GM21526 (cell line): ENCODE measurements at regions not wholly inside any gene's neighbourhood (a gene's known extent, or its start where the extent isn't known, plus 50 kb on each side); places are given as distances from the start of the nearest gene placed in this dataset.
"Not testable (repeated sequence)": the region's sequence is repeated elsewhere in the genome, so short reads cannot be mapped to it uniquely, and the experiment has no call there.

Experiments used
- ATAC-seq: cut with Tn5 transposase; IDR thresholded peaks from one replicate; pipeline ENCODE4 v1.9.1; 2021; ENCODE audit warnings: moderate library complexity; ENCODE audit not compliant: unreplicated experiment, low FRiP score

DNA sequence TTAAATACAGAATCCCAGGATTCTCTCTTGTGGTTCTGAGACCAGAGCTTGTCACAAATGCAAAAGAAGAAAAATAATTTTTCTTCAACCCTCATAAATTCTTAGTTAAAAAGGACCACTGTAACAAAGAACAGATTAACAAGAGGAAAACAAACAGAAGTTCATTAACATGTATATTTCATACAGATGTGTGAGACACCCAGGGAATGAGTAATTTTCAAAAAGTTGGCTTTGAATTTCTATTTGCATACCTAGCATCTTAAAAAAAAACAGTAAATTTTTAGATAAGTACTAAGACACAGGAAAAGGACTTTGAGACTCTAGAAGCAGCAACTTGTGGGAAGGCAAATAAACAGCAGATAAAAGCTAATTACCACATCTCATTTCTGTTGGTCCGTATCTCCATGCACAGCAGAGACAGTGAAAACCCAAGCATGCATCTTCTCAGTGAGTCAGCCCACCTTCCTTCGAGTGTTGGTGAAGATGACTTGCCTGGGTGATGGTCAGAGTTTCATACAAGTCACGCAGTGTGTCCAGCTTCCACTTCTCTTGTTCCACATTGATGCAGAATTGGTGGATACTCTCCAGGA lies 399.9 kb upstream of the ADAMTS5 start:
- no peak for ATAC-seq

DNA sequence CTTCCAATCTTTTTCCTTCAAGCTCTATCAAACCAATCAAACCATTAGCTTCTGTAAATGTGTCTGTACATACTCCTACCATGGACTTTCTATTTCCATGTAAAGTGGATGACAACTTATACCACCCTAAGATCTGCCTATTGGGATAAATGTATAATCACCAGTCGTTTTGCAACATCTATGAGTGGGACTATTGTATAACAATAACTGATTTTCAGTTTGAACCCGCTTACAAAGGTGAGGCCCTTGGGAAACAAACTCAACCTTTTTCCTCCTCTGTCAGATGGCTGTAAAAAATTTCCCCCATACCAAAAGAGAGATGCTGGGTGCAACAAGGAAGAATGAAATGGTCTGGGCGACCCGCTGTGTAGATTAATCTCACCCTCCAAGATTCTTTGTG lies 399.1 kb upstream of the ADAMTS5 start:
- no peak for ATAC-seq

DNA sequence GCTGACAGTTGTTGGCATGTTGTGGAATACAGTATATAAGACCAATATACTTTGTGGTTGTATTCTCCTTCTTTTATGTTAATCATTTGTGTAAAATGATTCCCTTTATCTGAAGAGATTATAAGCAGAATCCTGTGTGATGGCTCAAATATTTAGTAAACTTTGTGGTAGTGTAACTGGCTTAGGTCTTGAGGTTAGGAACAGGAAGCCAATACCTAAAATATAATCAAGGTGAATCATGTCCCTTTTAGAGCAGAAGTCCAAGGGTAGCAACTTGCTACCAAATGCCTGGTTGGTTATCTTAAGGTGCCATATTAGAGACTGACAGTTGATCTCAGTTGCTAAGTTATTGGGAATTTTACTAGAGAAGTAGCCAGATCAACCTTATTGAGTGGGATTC lies 398.5 kb upstream of the ADAMTS5 start:
- no peak for ATAC-seq

DNA sequence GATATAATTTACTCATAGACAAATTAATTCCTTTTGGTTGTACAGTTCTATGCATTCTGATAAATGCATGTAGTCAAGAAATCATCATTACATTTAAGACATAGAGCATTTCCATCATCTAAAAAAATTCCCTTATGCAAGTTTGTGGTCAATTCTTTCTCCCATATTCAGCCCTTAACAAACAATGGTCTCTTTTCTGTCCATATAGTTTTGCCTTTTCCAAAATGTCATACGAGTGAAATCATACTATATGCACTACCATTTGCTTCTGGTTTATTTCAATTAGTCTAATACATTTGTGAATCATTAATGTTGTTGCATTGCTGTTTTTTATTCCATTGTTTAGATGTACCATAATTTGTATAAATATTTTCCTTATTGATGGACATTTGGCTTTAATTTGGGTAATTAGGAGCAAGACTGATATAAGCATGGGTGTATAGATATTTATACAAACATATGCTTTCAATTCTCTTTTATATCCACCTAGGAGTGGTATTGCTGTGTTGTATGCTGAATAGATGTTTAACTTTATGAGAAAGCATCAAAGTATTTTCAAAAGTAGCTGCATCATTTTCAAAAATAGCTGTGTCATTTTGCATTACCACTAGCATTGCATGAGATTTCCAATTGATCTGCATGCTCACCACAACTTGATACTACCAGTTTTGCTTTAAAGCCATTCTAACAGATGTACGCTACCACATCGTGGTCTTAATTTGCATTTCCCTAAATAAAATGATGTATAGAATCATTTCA lies 397.0 kb upstream of the ADAMTS5 start:
- ATAC-seq: no peak

DNA sequence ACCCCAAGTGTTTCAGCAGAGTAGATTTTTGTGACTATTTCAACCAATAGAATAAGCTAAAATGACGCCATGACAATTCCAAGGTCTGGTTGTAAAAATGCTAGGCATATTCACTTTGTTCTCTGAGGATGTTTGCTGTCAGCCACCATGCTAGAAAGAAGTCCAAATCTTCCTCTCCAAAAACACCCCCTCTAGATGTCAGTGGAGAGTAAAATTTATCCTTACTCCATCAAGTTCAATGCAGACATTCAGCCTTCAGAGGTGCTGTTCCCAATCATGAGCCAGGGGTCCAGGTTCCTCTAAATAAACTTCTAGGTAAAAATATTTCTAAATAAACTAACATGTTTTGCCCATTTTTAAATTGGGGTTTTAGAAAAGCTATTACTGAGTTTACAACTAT lies 395.4 kb upstream of the ADAMTS5 start:
- no peak for ATAC-seq

DNA sequence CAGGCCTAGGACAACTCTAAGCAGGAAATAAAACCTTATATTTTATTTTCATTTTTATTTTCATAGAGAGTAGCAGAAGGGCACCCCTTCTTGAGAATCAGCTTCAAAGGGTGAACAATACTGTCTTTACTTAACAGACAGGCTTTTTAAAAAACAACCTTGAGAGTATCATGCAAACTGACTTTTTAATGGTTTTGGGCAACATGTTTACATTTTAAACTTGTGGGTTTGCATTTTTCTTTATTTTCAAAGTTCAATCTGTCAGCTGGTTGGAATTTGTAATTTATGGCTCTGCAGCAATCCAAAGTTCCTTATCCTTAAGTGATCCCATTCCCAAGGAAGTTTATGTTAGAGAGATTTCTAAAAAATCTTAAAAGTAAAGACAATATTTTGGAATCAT lies 392.3 kb upstream of the ADAMTS5 start:
- no peak for ATAC-seq

DNA sequence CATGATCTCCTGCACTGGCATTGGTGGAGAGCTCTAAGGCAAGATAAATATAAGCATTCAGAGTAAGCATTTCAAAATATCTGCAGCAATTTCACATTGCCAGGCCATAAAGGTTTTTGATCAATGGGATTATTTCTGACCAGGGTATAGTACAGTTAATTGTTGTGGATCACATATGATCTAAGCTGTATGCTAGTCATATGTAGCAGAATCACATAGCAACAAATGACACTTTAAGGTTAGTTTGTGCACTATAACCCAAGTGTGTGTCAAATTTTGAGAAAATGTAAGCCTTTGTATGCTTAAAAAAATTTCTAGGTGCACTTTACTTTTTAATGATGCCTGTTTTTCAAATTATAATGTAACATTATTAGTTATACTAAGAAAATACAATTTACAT lies 386.0 kb upstream of the ADAMTS5 start:
- no peak for ATAC-seq

DNA sequence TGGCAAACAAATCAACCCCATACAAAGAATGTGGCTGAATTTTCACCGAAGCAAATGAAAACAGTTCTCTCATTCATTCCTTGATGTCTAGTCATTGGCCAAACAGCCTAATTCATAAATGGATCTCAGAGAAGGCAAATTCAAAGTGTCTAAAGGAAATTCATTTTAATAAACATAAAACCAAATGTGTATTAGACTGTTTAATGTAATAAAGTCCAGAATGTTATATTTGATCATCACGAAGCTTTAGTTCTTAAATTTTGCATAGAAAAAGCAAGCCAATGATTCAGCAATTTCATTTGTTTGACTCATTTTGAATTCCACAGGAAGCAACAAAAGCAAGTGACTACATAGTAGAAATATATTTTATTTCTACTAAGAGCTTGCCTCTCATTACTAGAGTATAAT lies 379.2 kb upstream of the ADAMTS5 start:
- ATAC-seq: no peak

DNA sequence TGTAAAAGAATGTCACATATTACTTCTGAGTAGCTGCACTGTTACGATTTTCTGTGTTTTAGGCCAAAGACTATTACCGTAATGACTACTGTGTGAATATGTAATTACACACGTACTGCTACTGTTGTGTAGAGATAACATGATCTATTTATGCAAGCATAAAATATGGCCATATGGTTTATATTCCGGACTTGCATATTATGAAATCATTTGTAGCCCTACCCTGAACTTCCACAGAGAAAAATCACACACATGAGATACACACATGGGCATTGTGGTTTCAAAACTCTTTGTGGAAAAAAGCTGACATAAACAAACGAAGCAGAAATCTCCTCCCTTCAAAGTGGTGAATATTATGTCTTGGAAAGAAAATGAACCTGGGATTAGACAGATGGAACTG lies 373.0 kb upstream of the ADAMTS5 start:
- ATAC-seq: no peak

DNA sequence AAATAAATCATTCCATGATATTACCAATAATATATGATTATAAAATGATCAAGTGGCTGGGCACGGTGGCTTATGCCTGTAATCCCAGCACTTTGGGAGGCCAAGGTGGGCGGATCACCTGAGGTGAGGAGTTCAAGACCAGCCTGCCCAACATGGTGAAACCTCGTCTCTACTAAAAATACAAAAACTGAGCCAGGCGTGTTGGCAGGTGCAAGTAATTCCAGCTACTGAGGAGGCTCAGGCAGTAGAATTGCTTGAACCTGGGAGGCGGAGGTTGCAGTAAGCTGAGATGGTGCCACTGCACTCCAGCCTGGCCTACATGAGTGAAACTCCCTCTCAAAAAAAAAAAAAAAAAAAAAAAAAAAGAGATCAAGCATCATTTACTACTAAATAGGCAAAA lies 371.1 kb upstream of the ADAMTS5 start:
- ATAC-seq: not testable (repeated sequence)

DNA sequence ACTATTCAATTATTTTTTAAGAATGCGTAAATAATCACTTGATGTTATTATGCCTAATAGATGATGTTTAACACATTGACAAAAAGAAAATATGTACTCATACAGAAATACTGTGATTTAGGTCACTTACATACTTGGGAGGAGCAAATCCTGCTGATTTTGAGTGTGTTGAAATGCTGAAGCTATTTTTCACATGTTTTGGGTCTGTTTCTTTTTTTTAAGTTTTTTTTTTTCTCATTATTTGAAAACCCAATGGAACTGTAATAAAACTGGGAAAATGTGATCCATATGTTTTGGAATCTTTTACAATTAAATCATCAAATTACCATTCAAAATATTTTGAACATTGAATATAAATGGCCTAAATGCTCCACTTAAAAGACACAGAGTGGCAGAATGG lies 366.2 kb upstream of the ADAMTS5 start:
- no peak for ATAC-seq

DNA sequence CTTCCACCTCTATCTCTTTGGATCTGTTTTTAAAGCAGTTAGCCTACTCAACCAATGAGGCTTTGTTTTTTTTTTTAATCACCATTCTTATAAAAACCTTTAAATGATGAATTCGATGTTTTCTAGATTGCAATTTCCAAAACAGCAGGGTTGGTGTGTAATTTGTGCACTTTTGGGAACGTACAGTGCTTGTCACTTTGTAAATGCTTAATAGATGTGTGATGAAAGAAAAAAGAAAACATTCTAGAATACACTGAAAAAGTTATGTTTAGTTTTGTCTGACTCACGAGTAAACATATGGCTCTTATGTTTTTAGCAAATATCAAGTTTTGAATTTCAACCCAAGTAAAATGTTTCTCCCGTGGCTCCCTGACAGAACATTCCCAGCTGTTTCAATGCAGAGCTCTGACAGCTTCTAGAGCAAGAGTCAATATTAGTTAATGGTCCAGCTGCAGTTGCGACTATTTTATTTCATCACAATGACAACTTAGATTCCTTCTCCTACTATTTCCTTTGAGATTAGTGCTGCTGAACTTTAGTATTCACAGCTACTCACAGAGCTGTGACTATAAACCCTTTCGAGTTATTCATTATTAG lies 362.5 kb upstream of the ADAMTS5 start:
- no peak for ATAC-seq

DNA sequence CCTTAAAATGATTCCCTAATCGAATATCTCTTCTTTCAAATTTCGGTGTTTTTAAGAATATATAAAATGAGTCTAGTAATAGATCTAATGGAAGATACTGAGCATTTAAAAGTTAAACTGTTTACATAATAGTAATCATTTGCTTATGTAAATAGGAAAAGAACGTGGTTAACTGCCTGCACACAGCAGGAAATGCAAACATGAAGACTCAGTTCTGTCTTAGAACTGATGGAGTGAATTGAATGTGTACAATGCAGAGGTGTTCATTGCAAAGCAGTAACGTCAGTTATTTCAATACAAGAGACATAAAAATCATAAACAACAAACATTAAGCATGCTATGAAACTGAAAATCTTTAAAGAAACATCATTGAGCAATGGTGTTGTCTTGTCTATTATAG lies 359.4 kb upstream of the ADAMTS5 start:
- ATAC-seq: no peak

DNA sequence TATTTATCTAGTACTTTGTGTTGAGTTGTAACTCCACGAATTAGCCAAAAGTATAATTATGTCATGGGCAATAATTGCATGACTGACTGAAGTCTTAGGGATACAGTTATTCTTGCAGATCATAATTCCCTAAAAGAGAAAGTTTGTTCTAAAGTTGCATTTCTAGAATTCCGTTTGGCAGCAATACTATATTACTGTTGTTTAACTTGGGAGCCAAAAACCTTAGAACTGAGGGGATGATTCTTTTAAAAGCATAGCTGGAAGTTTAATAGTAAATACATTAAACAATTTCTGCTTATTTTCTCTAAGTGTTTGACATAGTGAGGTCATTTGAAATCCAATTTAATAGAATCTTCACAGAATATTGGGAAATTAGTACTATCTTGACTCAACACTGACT lies 356.4 kb upstream of the ADAMTS5 start:
- no peak for ATAC-seq

DNA sequence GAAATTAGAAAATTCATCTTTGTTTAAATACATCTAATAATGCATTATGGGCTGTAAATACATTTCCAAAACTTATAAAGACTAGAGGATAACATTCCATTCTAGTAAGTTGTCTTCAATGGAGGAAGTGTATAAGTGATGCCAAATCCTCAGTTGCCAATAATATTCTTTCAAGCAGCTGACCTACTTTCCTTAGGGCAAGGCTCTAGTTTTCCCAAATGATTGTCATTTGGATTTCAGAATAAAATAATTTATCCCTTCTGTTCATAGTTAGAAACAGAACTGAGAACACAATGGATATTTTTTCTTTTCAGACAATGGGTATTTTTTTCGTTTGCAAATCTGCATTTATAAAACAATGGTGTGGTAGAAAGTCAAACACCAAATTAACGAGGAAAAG lies 354.9 kb upstream of the ADAMTS5 start:
- ATAC-seq: no peak

DNA sequence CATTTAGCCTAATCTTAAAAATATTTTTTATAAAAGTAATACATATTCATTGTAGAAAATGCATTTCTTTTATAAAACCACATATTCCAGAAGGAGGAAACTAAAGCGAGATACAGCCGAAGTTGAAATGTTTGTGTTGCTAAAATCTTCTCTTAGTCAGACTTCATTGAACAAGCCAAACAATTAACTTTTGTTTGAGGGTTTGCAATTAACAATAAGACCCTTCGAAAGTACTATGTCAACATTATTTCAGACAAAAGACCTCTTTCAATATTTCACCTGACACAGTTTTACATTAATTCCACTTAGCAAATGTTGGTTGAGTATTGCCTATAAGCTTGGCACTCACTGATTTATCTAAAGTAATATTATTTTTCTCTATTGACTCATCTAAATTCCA lies 354.0 kb upstream of the ADAMTS5 start:
- ATAC-seq: no peak

DNA sequence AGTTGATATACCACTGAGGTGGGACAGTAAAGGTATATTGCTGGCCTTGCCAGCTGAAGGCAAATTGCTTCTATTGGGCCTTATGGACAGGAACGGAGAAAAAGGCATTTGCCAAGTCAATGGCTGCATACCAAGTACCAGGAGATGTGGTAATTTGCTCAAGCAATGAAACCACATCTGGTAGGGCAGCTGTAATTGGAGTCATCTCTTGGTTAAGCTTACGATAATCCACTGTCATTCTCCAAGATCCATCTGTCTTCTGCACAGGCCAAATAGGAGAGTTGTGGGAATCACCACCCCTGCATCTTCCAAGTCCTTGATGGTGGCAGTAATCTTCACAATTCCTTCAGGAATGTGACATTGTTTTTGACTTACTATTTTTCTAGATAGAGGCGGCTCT lies 350.7 kb upstream of the ADAMTS5 start:
- ATAC-seq: not testable (repeated sequence)

DNA sequence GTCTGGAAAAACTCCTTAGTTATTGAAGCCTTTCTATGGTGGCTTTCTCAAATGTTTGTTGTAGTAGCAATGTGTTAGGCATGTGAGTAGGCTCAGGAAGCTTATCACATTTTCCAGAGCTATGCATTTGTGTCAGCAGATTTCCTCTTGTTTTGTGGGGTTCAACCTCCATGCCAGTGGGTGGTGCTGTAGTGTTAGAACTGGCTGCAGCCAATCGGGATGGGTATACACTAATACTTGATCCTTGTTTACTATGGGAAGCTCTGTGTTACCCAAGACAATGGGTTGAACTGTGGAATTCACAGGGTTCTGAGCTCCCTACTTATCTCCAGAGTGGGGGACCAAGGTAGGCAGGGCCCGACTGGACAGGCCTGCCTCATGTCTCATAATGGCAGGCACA lies 348.5 kb upstream of the ADAMTS5 start:
- no peak for ATAC-seq

DNA sequence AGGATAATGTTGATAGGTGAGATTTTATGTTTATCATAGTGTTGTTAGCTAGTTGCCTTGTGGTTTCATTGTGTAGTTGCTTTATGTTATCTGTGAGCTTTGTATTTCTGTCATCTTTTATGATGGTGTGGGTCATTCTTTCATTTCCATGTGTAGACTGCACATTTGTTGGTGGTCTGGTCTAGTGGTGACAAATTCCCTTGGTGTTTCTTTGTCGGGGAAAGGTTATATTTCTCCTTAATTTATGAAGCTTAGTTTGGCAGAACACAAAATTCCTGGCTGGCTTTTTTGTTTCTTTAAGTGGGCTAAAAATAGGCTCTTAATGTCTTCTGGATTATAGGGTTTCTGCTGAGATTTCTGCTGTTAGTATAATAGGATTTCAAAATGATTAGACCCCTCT lies 347.2 kb upstream of the ADAMTS5 start:
- no peak for ATAC-seq

DNA sequence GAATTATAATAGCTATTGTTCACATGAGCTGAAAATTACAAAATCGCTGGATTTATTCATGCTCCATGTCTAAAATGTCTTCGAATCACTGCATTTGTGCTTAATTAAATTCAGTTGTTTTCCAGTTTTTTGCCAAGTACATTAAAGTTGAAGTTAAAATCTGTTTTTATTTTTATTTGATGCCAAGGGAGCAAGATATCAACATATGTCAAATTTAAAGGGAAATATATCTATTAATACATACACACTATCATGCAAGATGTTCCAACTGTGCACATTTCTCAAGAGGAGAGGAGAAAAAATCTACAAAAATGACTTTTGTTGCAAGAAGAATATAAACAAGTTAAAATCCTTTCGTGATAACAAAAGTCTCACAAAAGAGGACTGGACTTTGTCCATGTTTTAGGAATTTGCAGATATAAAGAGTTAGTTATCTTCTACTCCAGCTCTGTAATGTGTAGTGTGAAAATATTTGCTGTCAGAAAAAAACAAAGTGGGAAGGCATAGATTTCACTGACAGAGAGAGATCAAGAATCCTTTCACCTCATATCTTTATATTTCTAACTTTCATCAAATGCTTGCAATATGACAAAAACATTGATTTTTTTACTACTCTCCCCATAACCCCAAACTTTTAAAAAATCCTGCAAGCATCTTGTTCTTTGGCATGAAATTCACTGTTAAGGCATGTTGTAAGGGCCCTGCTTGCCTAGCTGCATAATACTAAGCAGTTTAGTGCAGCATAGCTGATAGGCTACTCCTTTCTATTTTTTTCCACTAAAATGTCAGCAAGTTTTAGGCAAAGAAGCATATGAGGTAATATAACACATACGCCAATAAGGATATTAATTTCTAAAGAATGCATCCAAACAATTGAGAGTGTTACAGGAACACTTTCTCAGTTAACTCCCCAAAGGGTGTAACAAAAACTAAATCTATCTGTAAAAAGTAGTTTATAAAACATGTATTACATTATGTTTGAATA lies 340.2 kb upstream of the ADAMTS5 start:
- no peak for ATAC-seq

DNA sequence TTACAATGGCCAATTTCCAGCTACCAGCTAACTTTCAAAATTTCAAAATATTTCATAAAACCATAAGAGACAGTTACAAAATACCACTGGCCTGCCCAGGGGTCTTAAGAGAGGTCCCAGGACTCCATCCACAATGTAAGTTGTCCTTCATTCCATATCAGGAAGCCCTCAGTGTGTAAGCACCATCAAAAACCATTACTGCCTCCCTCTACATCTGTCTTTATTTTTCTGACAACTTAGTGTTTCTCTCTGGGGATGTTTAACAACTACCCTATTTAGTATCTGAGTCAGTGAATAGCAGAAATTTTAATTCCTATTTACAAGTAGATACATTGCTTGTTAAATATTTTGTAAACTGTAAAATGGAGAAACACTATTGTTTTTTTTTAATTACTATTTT lies 339.3 kb upstream of the ADAMTS5 start:
- ATAC-seq: no peak
